Natural killer cell (primary cell): ENCODE measurements at regions not wholly inside any gene's neighbourhood (a gene's known extent, or its start where the extent isn't known, plus 50 kb on each side); places are given as distances from the start of the nearest gene placed in this dataset.

Experiments
- ATAC-seq, 3 donors: fragments of 150-1000 bp in 2 of 3; fragments of 200-7000 bp in 1 of 3; cut with Tn5 transposase; 1 replicate in 1 of 3; 2 replicates in 2 of 3; pipeline ENCODE4 v1.10.0; 2021; ENCODE audit warnings: mild to moderate bottlenecking in 2 of 3, moderate library complexity in 2 of 3
- DNase-seq, 2 donors: peaks; one replicate each; pipeline versions ENCODE4 v3.0.0 to v3.0.0-alpha.2; 2013 to 2021; ENCODE audit warnings: mixed read lengths in 1 of 2
- H3K27ac ChIP-seq: one replicate; pipeline ENCODE4 v1.5.1; 2013; ENCODE audit warnings: mild to moderate bottlenecking, low read length
- H3K27me3 ChIP-seq: one replicate; pipeline ENCODE4 v1.6.1; 2013; ENCODE audit warnings: low read length; ENCODE audit not compliant: control insufficient read depth, insufficient read depth
- H3K36me3 ChIP-seq: one replicate; pipeline ENCODE4 v1.6.1; 2013; ENCODE audit warnings: low read length; ENCODE audit not compliant: control insufficient read depth, insufficient read depth
- H3K4me1 ChIP-seq: one replicate; pipeline ENCODE4 v1.6.1; 2013; ENCODE audit warnings: low read length; ENCODE audit not compliant: control insufficient read depth, insufficient read depth
- H3K4me3 ChIP-seq: one replicate; pipeline ENCODE4 v1.5.1; 2013; ENCODE audit warnings: low read length
- H3K9me3 ChIP-seq: one replicate; pipeline ENCODE4 v1.6.1; 2013; ENCODE audit warnings: low read length; ENCODE audit not compliant: control insufficient read depth, insufficient read depth
- H3K27ac Mint-ChIP-seq, 2 donors: one replicate each; pipeline ENCODE4 v1.8.0; 2022; ENCODE audit warnings: mild to moderate bottlenecking in 2 of 2, mixed read lengths in 2 of 2, moderate library complexity in 1 of 2
- H3K27me3 Mint-ChIP-seq, 2 donors: one replicate each; pipeline ENCODE4 v1.8.0; 2022; ENCODE audit warnings: low read depth in 2 of 2, mixed read lengths in 2 of 2
- H3K36me3 Mint-ChIP-seq: one replicate; pipeline ENCODE4 v1.8.0; 2022; ENCODE audit warnings: mixed read lengths
- H3K4me1 Mint-ChIP-seq, 2 donors: one replicate each; pipeline ENCODE4 v1.8.0; 2022; ENCODE audit warnings: mixed read lengths in 2 of 2
- H3K4me3 Mint-ChIP-seq: one replicate; pipeline ENCODE4 v1.8.0; 2022; ENCODE audit warnings: mild to moderate bottlenecking, moderate library complexity, mixed read lengths
- H3K9me3 Mint-ChIP-seq, 2 donors: one replicate each; pipeline ENCODE4 v1.8.0; 2022; ENCODE audit warnings: mixed read lengths in 2 of 2
- CTCF ChIP-seq: fragments of 200-600 bp; IDR thresholded peaks from one replicate; pipeline ENCODE4 v1.8.0; 2022; ENCODE audit warnings: antibody characterized with exemption
- WGBS: methylation state at CpG from one replicate; pipeline ENCODE4 v1.1.7; 2013; ENCODE audit warnings: missing lambda C conversion rate; ENCODE audit not compliant: insufficient coverage; 5-methylcytosine and 5-hydroxymethylcytosine counted together
- intact Hi-C: fragments of 100-400 bp; cut with micrococcal nuclease; formaldehyde crosslinking; loops from one replicate; pipeline ENCODE4 v1.14.2; 2022

- H3K4me3 Mint-ChIP-seq, result no peak overlapping the region
- intact Hi-C loops, result no loop called here
- H3K4me1 ChIP-seq, result no peaks in the 10 kb centered on the region
- DNase-seq (no peak), ATAC-seq (no peak)
- H3K4me1 Mint-ChIP-seq, result peaks cover 3 to 5% of the 10 kb centered on the region in 2 donors
- H3K27ac ChIP-seq, result no peak overlapping the region
- no peaks in the 10 kb centered on the region for H3K9me3 ChIP-seq
- H3K27me3 ChIP-seq, result no peaks in the 10 kb centered on the region
- no peak overlapping the region for H3K4me3 ChIP-seq
- WGBS, result 76% methylated on average over 4 of the region's 4 CpGs
- no peak for TF ChIP-seq CTCF
- no peaks in the 10 kb centered on the region for H3K36me3 Mint-ChIP-seq
- peaks cover 0 to 13% of the 10 kb centered on the region in 2 donors for H3K27me3 Mint-ChIP-seq
- no peaks in the 10 kb centered on the region for H3K36me3 ChIP-seq
- no peak overlapping the region for H3K27ac Mint-ChIP-seq
- H3K9me3 Mint-ChIP-seq, result no peaks in the 10 kb centered on the region
These were observed 154.5 kb upstream of the BNIP2 start for GRCh38 chr15:59843609-59844008.

- Histone ChIP-seq H3K27ac (no peak overlapping the region), H3K4me1 (no peaks in the 10 kb centered on the region), H3K36me3 (no peaks in the 10 kb centered on the region), H3K27me3 (no peaks in the 10 kb centered on the region), H3K4me3 (no peak overlapping the region), H3K9me3 (no peaks in the 10 kb centered on the region)
- ATAC-seq (no peak), DNase-seq (no peak)
- H3K4me3 Mint-ChIP-seq, result no peak overlapping the region
- no peaks in the 10 kb centered on the region for H3K36me3 Mint-ChIP-seq
- peaks cover 9 to 11% of the 10 kb centered on the region in 2 donors for H3K4me1 Mint-ChIP-seq
- TF ChIP-seq CTCF, result no peak
- H3K9me3 Mint-ChIP-seq, result no peaks in the 10 kb centered on the region
- H3K27me3 Mint-ChIP-seq, result peaks cover 0 to 14% of the 10 kb centered on the region in 2 donors
- intact Hi-C loops, result no loop called here
- WGBS, result 95% methylated on average over 4 of the region's 4 CpGs
- H3K27ac Mint-ChIP-seq, result no peak overlapping the region
These were observed 151.9 kb upstream of the BNIP2 start for GRCh38 chr15:59841036-59841435.

GRCh38 chr15:59839906-59840305, 150.8 kb upstream of the BNIP2 start:
- TF ChIP-seq CTCF, result no peak
- DNase-seq, result no peak
- Mint-ChIP-seq H3K4me3 (no peak overlapping the region), H3K4me1 (peaks cover 9 to 11% of the 10 kb centered on the region in 2 donors), H3K27ac (no peak overlapping the region), H3K9me3 (no peaks in the 10 kb centered on the region), H3K27me3 (peaks cover 0 to 14% of the 10 kb centered on the region in 2 donors), H3K36me3 (no peaks in the 10 kb centered on the region)
- no peaks in the 10 kb centered on the region for H3K36me3 ChIP-seq
- intact Hi-C loops, result no loop called here
- WGBS, result 90% methylated on average over 2 of the region's 2 CpGs
- H3K9me3 ChIP-seq, result no peaks in the 10 kb centered on the region
- H3K4me1 ChIP-seq, result no peaks in the 10 kb centered on the region
- H3K4me3 ChIP-seq, result no peak overlapping the region
- no peak for ATAC-seq
- H3K27ac ChIP-seq, result no peak overlapping the region
- H3K27me3 ChIP-seq, result no peaks in the 10 kb centered on the region

GRCh38 chr15:59838900-59839299, 149.8 kb upstream of the BNIP2 start:
- Histone ChIP-seq H3K27ac (no peak overlapping the region), H3K9me3 (no peaks in the 10 kb centered on the region), H3K36me3 (no peaks in the 10 kb centered on the region), H3K4me1 (no peaks in the 10 kb centered on the region), H3K27me3 (no peaks in the 10 kb centered on the region), H3K4me3 (no peak overlapping the region)
- 29% methylated on average over 4 of the region's 4 CpGs for WGBS
- intact Hi-C loops, result no loop called here
- no peak for ATAC-seq
- peaks cover 9 to 11% of the 10 kb centered on the region in 2 donors for H3K4me1 Mint-ChIP-seq
- peaks cover 0 to 17% of the 10 kb centered on the region in 2 donors for H3K27me3 Mint-ChIP-seq
- H3K27ac Mint-ChIP-seq, result no peak overlapping the region
- DNase-seq, result peak in 1 of 2 donors; percentile 15
- TF ChIP-seq CTCF, result no peak
- H3K9me3 Mint-ChIP-seq, result no peaks in the 10 kb centered on the region
- H3K36me3 Mint-ChIP-seq, result no peaks in the 10 kb centered on the region
- H3K4me3 Mint-ChIP-seq, result no peak overlapping the region
